Adrenal gland (tissue), 5 donors: ENCODE measurements at regions not wholly inside any gene's neighbourhood (a gene's known extent, or its start where the extent isn't known, plus 50 kb on each side); places are given as distances from the start of the nearest gene placed in this dataset.

Experiments used
- CTCF ChIP-seq, 6 experiments: fragments of 450-650 bp in 4 of 6; fragments of 200-600 bp in 2 of 6; sonication (generic) in 1 of 6; IDR thresholded peaks; 1 replicate in 5 of 6; 2 replicates in 1 of 6; pipeline versions ENCODE4 v1.5.1 to v1.8.0; 2016 to 2021; ENCODE audit warnings: antibody characterized with exemption in 6 of 6, mild to moderate bottlenecking in 2 of 6, moderate library complexity in 1 of 6
- POLR2A ChIP-seq, 2 donors: fragments of 450-650 bp; IDR thresholded peaks; one replicate each; pipeline ENCODE4 v1.6.1; 2017; ENCODE audit warnings: antibody characterized with exemption in 2 of 2, mild to moderate bottlenecking in 2 of 2, moderate library complexity in 1 of 2
- donor health status: DM: no; HTN: no; CAD: no.

GRCh38 chr5:127183332-127183731, 107.3 kb upstream of the MEGF10 start:
- TF ChIP-seq CTCF (IDR thresholded peaks at IDR 0.05): no peak
- no peak for TF ChIP-seq POLR2A (IDR thresholded peaks at IDR 0.05)
